Suppressor macrophage treated with lipopolysaccharide for 1 hour (primary cell): ENCODE measurements at regions not wholly inside any gene's neighbourhood (a gene's known extent, or its start where the extent isn't known, plus 50 kb on each side); places are given as distances from the start of the nearest gene placed in this dataset.

ENCODE experiments used
- DNase-seq, 3 donors: peaks; one replicate each; pipeline ENCODE4 v3.0.0-alpha.2; 2020 to 2022

GRCh38 chr6:41451515-41452163, 94.5 kb upstream of the FOXP4 start:
- no peak for DNase-seq

DNA sequence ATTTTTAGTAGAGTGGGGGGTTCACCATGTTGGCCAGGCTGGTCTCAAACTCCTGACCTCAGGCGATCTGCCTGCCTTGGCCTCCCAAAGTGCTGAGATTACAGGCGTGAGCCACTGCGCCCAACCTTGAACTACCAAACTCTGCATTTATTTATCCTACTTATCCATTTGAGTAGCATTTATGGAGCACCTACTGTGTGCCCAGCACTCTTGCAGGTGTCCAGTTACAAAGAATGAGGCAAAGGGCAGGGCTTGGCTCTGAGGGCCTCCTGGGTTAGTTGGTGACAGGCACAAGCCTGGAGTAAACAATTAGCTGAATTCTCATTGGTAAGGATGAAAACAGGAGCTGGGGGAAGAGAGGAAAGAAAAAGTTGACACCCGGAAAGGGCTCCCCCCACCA, 93.4 kb upstream of the FOXP4 start:
- DNase-seq, result no peak

GRCh38 chr6:41453244-41453643, 92.9 kb upstream of the FOXP4 start:
- no peak for DNase-seq

DNA sequence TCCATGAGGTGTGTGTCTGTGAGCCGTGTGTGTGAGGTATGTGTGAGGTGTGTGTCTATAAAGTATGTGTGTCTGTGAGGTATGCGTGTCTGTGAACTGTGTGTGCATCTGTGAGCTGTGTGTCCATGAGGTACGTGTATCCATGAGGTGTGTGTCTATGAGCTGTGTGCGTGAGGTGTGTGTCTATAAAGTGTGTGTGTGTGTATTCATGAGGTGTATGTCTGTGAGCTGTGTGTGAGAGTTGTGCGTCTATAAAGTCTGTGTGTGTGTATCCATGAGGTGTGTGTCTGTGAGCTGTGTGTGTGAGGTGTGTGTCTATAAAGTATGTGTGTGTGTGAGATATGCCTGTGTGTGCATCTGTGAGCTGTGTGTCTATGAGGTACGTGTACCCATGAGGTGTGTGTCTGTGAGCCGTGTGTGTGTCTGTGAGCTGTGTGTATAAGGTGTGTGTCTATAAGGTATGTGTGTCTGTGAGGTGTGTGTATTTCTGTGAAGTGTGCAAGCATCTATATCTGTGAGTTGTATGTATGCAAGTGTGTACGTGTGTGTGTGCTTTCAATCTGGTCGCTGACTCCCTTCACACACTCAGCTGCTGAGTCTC, 91.9 kb upstream of the FOXP4 start:
- no peak for DNase-seq

- DNase-seq, result no peak
Observed at GRCh38 chr6:41455410-41455809, 90.8 kb upstream of the FOXP4 start.

DNA sequence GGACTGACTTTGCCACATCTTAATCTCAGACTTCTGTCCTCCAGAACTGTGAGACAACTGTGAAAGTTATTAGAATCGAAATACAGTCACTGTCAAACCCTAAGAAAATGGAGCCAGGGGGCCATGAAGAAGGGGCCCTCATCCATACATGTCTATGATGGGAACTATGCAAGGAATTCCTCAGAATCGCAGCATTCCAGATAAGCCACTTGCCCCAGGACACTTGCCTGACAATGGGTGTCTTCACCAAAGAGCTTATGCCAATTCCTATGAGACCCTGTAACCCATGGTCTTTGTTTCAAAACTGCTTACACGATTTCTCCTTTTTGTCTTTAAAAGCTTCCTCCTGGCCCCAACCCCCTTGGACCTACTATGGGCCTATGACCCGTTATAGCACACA, 90.4 kb upstream of the FOXP4 start:
- DNase-seq, result no peak

GRCh38 chr6:41457303-41457670, 88.9 kb upstream of the FOXP4 start:
- no peak for DNase-seq

- no peak for DNase-seq
Observed at GRCh38 chr6:41459738-41460137, 86.4 kb upstream of the FOXP4 start.

- no peak for DNase-seq
Observed at GRCh38 chr6:41460742-41461336, 85.3 kb upstream of the FOXP4 start.

- DNase-seq, result no peak
Observed at GRCh38 chr6:41462033-41462432, 84.1 kb upstream of the FOXP4 start.

GRCh38 chr6:41463062-41463930, 82.9 kb upstream of the FOXP4 start:
- DNase-seq, result peak; percentile 79 to 87 (median 81)

DNA sequence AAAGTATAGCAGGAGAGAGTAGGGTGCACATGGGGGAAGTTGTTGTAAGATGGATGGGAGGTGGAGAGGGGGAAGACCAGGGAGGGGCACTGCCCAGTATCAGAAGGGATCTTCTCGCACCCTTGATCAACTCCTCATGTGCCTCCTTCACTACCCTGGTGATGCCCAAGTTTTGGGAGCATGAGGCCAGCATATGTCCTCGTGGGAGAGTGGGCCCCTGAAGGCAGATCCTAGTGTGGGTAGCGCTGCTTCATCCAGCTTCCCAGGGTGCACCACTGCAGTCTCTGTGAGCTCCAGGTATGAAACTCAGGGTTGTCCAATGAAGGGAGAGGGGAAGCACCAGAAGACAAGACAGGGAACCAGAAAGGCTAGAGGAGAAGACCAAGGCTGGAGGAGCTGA, 82.2 kb upstream of the FOXP4 start:
- DNase-seq, result no peak

- no peak for DNase-seq
Observed at GRCh38 chr6:41464481-41464880, 81.7 kb upstream of the FOXP4 start.

GRCh38 chr6:41466437-41466990, 79.7 kb upstream of the FOXP4 start:
- peak; percentile 38 to 74 (median 64) for DNase-seq

DNA sequence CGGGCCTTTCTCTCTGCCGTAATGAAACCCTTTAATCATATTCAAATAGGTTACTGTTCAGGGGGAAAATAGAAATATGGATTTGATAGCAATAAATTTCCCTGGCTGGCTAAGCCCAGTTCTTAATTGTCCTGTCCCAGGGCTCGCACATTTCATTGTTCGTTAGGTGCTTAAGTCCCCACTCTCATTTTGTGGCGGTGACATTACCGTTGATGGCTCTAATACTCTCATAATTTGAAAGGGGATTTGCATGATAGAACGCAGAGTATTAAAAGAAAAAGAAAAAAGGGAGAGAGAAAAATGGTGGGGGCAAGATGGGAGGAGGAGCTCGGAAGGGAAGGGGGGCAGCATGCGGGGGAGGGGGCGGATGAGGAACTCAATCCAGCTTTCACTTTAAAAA, 79.1 kb upstream of the FOXP4 start:
- DNase-seq, result no peak

DNA sequence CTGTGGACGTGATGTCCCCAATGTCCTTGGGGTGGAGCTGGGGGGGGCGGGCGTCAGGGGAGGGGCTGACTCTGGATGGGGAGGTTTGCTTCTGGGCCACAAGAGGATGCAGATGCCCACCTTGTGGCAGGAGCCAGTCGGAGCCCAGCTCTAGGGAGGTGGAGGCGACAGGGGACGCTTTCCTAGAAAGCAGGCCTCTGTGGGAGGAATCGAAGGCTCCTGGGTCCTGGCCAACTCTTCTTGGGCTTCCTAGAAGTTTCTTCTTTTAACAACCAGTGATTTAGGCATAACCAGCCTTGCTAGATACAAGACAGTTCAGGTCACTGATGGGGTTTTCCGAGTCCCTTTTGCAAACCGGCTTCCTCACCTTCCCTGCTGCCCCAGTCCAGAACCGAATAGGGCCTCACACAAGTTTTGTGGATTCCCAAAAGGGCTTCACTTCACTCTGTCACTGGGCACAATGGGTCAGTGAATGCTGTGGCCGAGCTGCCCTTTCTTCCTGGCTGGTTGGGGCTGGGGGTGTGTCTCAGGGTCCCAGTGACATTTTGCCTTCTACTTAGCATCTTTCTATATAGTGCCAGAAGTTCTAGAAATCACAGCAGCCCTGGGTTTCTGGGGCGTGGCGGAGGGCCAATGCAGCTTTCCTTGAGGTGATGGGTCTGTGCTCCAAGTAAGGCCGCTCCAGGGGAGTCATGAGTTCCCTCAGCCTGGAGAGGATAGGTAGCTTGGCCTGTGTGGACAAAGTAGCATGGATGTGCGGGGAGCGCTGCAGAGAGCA, 78.4 kb upstream of the FOXP4 start:
- no peak for DNase-seq

DNA sequence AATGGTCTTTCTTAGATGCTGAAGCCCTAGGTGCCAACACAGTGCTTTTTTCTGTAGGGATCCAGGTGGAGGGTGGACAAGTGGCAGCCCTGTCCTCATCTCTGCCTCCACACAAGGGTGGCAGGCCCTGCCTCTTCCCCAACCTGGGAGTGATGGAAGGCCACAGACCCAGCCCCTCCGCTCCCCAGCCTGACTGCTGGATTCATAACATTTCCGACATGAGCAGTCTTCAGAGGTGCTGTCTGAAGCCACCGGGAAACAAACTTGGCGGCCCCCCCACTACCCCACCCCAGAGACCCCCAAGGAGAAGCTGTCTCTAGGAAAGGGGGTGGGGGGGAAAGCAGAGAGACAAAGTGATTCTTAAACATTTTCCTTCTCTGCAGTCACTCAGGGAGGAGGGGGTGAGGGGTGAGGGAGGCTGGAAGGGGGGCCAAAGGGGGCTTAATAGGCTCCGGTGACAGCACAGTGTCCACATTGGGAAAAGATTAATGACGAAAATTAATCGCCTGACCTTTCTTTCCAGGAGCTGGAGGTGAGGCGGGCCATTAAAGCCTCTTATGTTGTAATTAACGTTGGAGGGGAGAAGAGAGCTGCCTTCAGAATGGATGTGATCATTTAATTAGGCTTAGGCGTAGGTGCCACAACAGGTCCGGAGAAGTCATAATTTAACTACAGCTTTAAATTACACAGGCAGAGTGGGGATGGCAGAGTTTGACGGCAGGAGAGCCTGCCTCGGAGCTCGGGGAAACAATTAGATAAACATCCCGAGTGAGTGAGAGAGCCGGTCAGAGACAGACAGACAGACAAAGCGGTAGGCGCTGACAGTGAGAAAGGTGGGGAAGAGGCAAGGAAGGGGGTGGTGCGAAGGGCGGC, 76.8 kb upstream of the FOXP4 start:
- DNase-seq, result no peak

- DNase-seq, result no peak
Observed at GRCh38 chr6:41470029-41470330, 76.2 kb upstream of the FOXP4 start.

GRCh38 chr6:41470331-41471063, 75.7 kb upstream of the FOXP4 start:
- DNase-seq, result peak; percentile 83 to 92 (median 89)

DNA sequence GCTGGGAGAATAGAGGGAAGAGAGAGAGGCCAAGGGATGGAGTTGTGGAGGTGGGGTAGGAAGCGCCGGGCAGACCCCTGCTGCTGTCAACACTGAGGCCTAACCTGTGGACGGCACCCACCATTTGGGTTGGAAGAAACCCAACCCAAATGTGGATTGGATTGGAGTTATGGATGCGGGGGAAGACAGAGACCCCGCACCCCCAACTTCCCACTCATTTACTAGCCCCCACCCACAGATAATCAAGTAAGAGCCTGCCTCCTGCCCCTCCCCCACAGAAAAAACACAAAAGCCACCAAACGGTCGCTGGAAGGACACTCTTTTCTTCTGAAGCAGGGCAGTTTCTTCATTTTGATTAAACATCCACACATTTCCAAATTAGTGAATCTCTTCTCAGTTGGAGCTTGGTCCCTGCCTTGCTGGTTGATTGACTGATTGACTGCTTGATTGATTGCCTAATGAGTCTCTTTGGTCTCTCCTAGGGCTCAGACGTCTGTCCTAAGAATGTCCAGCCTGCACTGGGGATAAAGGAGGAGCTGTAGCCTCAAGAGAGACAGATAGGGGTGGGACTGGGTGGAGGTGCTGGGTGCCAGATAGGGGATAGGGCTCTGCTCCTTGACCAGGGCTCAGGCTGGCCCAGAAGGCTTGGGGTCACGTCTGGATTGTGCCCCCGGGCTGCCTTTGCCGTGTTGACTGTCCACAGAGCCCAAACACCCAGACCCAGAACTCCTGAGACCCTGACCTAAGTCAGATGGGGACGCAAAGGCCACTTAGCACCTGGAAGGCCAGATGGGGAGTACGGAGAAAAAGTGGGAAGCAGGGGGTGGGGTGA, 74.9 kb upstream of the FOXP4 start:
- DNase-seq, result no peak
